ENCODE measurements at regions not wholly inside any gene's neighbourhood (a gene's known extent, or its start where the extent isn't known, plus 50 kb on each side); places are given as distances from the start of the nearest gene placed in this dataset.

DNA sequence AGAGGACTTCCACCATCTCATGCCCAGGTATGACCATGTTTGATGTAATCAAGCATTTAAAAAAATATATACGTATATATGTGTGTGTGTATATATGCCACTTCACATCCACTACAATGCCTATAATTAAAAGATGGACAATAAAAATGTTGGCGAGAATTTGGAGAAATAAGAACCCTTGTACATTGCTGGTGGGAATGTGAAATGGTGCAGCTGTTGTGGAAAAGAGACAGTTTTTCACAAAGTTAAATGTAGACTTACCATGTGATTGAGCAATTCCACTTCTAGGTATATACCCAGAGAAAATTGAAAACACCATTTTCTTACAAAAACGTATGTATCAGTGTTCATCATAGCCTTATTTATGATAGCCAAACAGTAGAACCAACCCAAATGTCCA lies 229.2 kb upstream of the WWC1 start:
- no peaks in the 10 kb centered on the region for H3K36me3 ChIP-seq (replicated peaks; ENCODE audit: insufficient read depth, low read depth)
- no peak overlapping the region for H3K4me3 ChIP-seq
- no peak for DNase-seq (ENCODE audit: low spot score)
- no peak overlapping the region for H3K27ac ChIP-seq
- H3K9me2 ChIP-seq (replicated peaks; ENCODE audit: insufficient read depth), result no peaks in the 10 kb centered on the region
- WGBS (ENCODE audit: low lambda C conversion rate, missing lambda C conversion rate), result 92% methylated on average over 3 of the region's 3 CpGs
- no peaks in the 10 kb centered on the region for H3K27me3 ChIP-seq
- no peak overlapping the region for H2AFZ ChIP-seq
- no peaks in the 10 kb centered on the region for H3K9me3 ChIP-seq (ENCODE audit: low read depth)
- no peaks in the 10 kb centered on the region for H4K20me1 ChIP-seq (ENCODE audit: insufficient read depth, poor library complexity, severe bottlenecking)
- TF ChIP-seq EZH2phosphoT487 (IDR thresholded peaks at IDR 0.05; ENCODE audit: low read depth, severe bottlenecking, unreplicated experiment), result no peak
- TF ChIP-seq, protein P1, sequence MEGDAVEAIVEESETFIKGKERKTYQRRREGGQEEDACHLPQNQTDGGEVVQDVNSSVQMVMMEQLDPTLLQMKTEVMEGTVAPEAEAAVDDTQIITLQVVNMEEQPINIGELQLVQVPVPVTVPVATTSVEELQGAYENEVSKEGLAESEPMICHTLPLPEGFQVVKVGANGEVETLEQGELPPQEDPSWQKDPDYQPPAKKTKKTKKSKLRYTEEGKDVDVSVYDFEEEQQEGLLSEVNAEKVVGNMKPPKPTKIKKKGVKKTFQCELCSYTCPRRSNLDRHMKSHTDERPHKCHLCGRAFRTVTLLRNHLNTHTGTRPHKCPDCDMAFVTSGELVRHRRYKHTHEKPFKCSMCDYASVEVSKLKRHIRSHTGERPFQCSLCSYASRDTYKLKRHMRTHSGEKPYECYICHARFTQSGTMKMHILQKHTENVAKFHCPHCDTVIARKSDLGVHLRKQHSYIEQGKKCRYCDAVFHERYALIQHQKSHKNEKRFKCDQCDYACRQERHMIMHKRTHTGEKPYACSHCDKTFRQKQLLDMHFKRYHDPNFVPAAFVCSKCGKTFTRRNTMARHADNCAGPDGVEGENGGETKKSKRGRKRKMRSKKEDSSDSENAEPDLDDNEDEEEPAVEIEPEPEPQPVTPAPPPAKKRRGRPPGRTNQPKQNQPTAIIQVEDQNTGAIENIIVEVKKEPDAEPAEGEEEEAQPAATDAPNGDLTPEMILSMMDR (IDR thresholded peaks at IDR 0.05; ENCODE audit: poor library complexity), result no peak
- no peak for TF ChIP-seq EZH2 (IDR thresholded peaks at IDR 0.05; ENCODE audit: borderline replicate concordance)
- no peak overlapping the region for H3K4me2 ChIP-seq
- peaks cover 8% of the 10 kb centered on the region for H3K4me1 ChIP-seq (ENCODE audit: insufficient read depth)
- no peaks in the 10 kb centered on the region for H3K79me2 ChIP-seq

DNA sequence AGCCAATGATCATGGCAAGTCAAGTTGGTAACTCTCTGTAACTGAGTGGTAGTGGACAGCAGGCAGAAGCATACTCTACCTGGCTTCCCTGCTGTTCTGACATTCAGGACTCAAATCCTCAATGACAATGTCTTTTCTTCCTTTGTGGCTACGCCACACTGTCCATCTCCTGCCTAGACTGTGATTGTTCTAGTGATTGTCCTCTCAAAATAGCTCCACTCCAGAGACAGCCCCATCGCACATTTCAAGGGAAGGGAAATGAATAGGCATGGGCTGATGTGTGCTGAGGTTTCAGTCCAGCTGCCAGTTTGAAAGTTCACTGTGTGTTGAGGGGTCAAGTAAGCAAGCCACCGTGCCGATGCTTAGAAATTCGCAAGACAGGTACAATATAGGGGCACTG lies 227.0 kb upstream of the WWC1 start:
- H3K9me2 ChIP-seq (replicated peaks; ENCODE audit: insufficient read depth), result no peaks in the 10 kb centered on the region
- H3K27ac ChIP-seq, result no peak overlapping the region

DNA sequence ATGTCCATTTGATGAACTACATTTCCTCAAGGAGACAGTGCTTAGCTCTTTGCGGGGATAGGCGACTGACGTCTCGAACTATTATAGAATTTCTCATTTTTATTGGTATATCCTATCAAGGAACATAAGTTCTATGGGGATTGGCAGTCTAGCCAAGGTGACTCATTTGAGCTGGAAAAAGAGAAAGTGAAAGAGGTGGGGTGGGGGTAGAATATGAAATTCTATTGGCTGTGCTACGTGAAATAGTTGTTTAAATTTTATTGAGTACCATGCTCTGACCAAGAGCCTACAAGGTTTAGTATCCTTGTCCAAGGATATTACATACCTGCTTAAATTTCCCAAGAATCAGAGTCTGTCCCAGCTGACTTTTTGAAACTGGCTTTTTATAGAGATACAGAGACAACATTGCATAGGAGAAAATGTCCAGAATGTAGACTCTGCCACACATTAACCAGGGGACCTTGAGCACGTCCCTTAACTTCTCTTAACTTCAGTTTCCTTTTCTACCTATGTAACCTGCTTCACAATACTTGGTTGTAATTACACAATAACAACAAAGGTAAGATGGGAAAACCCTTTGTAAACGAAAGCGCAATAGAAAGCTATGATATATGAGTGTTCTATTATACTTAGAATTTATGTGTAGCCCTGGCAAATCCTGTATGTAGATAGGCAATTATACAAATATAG lies 226.4 kb upstream of the WWC1 start:
- H3K9me2 ChIP-seq (replicated peaks; ENCODE audit: insufficient read depth), result no peaks in the 10 kb centered on the region
- no peaks in the 10 kb centered on the region for H4K20me1 ChIP-seq (ENCODE audit: insufficient read depth, poor library complexity, severe bottlenecking)
- peaks cover 8% of the 10 kb centered on the region for H3K4me1 ChIP-seq (ENCODE audit: insufficient read depth)
- DNase-seq (ENCODE audit: low spot score), result no peak
- WGBS (ENCODE audit: low lambda C conversion rate, missing lambda C conversion rate), result 84% methylated on average over 8 of the region's 8 CpGs
- no peak overlapping the region for H3K27ac ChIP-seq
- no peaks in the 10 kb centered on the region for H3K9me3 ChIP-seq (ENCODE audit: low read depth)
- no peak overlapping the region for H3K4me3 ChIP-seq
- TF ChIP-seq EZH2 (IDR thresholded peaks at IDR 0.05; ENCODE audit: borderline replicate concordance), result no peak
- TF ChIP-seq EZH2phosphoT487 (IDR thresholded peaks at IDR 0.05; ENCODE audit: low read depth, severe bottlenecking, unreplicated experiment), result no peak
- TF ChIP-seq, protein P1 (IDR thresholded peaks at IDR 0.05; ENCODE audit: poor library complexity), result no peak
- no peak overlapping the region for H2AFZ ChIP-seq
- H3K36me3 ChIP-seq (replicated peaks; ENCODE audit: insufficient read depth, low read depth), result no peaks in the 10 kb centered on the region
- H3K79me2 ChIP-seq, result no peaks in the 10 kb centered on the region
- no peaks in the 10 kb centered on the region for H3K27me3 ChIP-seq
- peak overlapping the region; percentile 53 for H3K4me2 ChIP-seq

More for the DNA sequence above, 227.0 kb upstream of the WWC1 start:
- no peaks in the 10 kb centered on the region for H3K36me3 ChIP-seq (replicated peaks; ENCODE audit: insufficient read depth, low read depth)
- H3K27me3 ChIP-seq, result no peaks in the 10 kb centered on the region
- DNase-seq (ENCODE audit: low spot score), result no peak
- H3K4me1 ChIP-seq (ENCODE audit: insufficient read depth), result peaks cover 8% of the 10 kb centered on the region
- H3K4me3 ChIP-seq, result no peak overlapping the region
- H3K9me3 ChIP-seq (ENCODE audit: low read depth), result no peaks in the 10 kb centered on the region
- no peaks in the 10 kb centered on the region for H3K79me2 ChIP-seq
- H2AFZ ChIP-seq, result no peak overlapping the region
- peak overlapping the region; percentile 53 for H3K4me2 ChIP-seq
- H4K20me1 ChIP-seq (ENCODE audit: insufficient read depth, poor library complexity, severe bottlenecking), result no peaks in the 10 kb centered on the region
- TF ChIP-seq, protein P1 (IDR thresholded peaks at IDR 0.05; ENCODE audit: poor library complexity), result no peak
- TF ChIP-seq EZH2 (IDR thresholded peaks at IDR 0.05; ENCODE audit: borderline replicate concordance) (no peak), EZH2phosphoT487 (IDR thresholded peaks at IDR 0.05; ENCODE audit: low read depth, severe bottlenecking, unreplicated experiment) (no peak)
- WGBS (ENCODE audit: low lambda C conversion rate, missing lambda C conversion rate), result 95% methylated on average over 5 of the region's 5 CpGs

Data from hepatocyte (in vitro differentiated cells).